SKM-1 treated with dmso at 0.1 percent for 144 hours (cell line): ENCODE measurements at regions not wholly inside any gene's neighbourhood (a gene's known extent, or its start where the extent isn't known, plus 50 kb on each side); places are given as distances from the start of the nearest gene placed in this dataset.

ENCODE experiments used
- DNase-seq: peaks from one replicate; lab custom pipeline; 2025; ENCODE audit not compliant: unreplicated experiment; lab: John Stamatoyannopoulos, UW

DNA sequence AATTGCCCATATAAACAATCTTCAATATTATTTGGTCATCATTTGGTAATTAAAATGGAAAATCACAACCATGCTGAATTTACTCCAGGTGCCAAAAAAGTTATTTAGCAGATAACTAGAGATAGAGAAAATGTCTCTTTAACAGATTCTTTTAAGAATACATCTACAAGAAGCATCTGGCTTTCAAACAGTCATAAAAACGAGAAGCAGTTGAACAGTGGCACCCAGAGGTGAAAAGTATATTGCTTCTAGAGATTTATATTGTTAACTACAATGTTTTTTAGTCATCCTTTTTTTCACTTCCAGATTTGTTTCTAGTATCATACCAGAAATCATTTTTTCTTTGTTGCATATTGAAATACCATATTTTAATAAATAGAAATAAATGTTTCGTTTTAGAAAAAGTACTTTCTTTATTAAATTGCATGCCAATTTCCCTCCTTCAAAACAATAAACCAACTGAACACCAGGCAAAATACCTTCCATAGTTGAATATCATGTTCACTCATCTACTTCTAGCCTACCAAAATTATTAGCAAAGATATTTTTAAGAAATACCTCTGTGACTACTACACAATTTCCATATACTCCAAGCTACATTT lies 65.4 kb upstream of the HNRNPA3 start:
- DNase-seq = peak; percentile 75

DNA sequence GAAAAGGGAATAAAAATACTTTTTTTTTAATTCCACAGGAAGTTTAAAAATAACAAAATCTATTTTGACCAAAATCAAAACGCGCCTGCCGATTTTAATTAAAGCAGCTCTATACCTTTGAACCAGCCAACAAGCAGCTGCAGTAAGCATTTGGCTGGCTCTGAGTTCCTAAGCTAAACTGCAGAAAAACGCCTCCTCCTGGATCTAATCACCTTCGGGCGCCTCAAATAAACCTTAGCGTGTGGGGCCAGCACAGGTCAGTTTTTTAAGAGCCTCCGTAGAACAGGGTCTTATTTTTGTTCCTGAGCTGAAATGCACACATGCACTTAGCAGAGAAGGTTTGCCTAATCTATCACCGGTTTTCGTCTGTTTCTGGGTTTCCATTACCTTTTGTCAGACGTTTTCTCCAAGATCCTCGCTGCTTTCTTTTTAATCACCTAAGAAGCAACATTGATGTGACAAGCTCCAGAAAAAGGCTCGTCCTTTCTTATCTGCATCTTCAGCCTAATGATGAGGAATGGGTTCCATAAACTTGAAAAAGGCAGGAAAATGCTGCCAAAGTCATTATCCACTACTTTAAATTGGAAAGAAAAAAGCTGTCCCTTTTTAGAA lies 64.7 kb upstream of the HNRNPA3 start:
- no peak for DNase-seq

DNA sequence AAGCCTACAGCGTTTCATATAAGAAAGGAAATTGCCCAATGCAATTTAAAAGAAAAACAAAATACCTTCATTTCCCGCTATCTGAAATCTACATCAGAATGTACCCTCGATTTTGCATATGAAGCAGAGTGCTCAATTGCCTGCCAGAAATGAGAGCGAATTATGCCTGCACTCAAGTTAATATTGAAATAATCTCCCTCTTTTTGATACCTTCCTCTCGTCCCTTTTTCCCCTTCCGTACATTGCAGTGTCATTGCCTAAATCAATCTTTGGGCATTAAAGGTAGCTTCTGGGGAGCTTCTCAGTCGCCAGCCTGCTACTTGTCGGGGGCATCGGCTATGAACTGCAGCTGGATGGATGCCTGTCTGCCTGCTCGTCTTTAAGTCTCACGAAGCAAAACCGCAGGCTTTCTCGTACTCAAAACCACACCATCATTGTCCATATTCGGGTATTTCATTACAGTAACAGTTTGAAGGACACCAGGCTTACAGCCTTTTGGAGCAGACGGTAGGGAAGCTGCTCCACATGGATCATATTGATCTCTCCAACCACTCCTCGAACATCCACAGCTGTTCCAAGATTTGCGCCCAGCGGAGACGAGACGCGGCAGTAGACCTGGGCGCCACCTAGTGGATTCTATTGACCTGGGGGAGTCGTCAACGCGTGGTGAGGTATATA lies 64.0 kb upstream of the HNRNPA3 start:
- DNase-seq = peak; percentile 75

DNA sequence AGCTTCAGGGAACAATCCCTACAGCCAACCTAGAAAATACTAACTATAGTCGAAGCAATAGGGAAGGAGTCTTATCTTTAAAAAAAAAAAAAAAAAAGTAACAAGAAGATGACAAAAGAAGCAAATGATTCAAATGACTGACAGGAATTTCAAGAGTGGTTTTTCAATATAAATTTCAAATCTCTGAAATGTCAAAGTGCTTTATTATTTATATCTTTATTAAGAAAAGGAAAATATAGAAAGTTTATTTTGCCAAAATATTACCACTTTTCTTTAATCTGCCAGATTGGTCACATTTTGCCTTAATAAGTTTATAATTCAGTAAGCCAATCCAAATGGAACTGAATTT lies 63.5 kb upstream of the HNRNPA3 start:
- no peak for DNase-seq

DNA sequence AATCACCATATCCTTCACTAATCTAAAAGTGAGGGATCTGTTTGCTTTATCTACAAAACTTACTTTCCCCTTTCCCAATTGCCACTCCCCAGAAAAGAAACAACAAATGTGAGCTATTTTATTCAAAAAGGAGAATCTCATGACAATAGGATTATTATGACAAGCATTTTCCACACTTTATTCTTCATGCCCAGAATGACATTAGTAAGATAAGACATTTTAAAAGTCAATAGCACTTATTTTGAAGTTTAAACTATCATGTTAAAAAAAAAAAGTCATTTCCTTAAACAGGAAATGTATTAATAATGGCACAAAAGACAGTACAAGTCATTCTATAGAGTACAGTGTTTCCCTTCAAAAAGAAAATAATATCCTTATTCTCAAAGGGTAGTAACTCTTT lies 58.8 kb upstream of the HNRNPA3 start:
- no peak for DNase-seq

DNA sequence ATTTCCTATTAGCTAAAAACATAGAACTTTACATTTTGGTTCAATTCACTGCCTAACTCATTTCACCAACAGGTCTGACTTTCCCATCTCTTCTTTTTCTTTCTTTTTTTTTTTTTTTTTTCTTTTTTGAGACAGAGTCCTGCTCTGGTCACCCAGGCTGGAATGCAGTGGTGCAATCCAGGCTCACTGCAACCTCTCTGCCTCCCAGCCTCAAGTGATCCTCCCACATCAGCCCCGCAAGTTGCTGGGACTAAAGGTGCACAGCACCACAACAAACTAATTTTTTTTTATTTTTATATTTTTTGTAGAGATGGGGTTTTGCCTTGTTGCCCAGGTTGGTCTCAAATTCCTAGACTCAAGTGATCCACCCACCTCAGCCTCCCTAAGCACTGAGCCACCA lies 57.8 kb upstream of the HNRNPA3 start:
- DNase-seq = no peak

DNA sequence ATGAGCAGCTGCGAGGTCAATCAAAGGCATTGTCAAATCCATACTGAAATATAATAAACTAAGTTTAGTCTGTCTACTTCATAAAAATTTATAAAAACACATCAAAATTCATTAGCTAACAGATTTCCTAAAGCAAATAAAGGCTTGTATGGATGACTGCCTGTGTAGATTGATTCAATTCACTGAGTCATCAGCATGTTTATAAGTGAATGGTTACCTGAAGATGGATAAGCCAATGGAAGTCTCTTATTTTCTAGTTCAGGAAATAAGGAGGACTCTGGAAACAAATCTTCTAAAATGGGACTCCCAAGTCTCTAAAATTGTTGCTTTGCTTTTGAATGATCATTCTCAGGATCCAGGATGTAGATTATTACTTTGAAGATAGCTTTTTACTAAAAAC lies 57.0 kb upstream of the HNRNPA3 start:
- no peak for DNase-seq

DNA sequence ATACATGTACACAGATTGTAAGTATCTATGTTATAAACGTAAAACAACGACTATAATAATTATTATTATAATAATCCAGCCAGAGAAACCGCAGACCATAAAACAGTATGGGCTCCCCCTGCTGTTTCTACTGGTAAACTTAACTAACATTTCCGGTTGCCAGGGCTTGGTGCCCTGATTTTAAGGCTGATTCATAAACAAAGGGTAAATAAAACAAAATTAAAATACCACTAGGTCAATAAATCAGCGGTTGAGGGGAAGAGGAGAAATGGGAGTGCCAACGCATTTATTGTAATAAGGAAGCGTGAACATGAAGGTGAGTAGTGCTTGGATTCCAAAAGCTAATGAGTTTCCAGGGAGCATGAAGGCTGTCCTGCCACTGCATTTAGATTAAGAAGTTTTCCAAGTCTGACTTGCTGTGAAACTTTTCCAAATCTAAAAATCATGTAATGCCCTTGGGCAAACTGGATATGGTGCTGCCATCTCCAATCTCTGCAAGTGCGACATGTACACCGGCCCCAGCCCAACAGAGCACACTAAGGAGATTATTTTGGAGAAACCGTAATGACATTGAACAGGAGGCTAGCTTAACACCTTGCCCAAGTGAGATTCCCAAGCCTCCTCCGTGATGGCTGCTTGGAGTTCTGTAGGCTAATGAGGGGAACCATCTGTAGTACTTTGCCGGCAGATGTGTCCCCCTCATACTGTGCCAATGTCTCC lies 50.7 kb upstream of the HNRNPA3 start:
- DNase-seq = no peak
